Astrocyte of the cerebellum (primary cell): ENCODE measurements at regions not wholly inside any gene's neighbourhood (a gene's known extent, or its start where the extent isn't known, plus 50 kb on each side); places are given as distances from the start of the nearest gene placed in this dataset.

Source experiments
- DNase-seq: peaks from one replicate; pipeline ENCODE4 v3.0.0-alpha.2; 2011; ENCODE audit warnings: low read depth
- H3K4me3 ChIP-seq: 2 replicates; pipeline ENCODE4 v1.5.1; 2011; ENCODE audit warnings: mild to moderate bottlenecking, low read depth, low read length, moderate library complexity
- in situ Hi-C: cut with HindIII; loops from 2 replicates; pipeline ENCODE4 v1.10.0; 2017; ENCODE audit warnings: low sequenced_read_pairs
- TF ChIP-seq, protein P1 (sequence below): IDR thresholded peaks from 2 replicates; pipeline ENCODE4 v1.5.1; 2012; ENCODE audit warnings: low read length, low read depth, moderate library complexity, mild to moderate bottlenecking; ENCODE audit errors: missing control alignments

GRCh38 chr2:35365859-35366258 is 989.7 kb upstream of the CRIM1 start:
- in situ Hi-C loops: no loop called here
- DNase-seq: no peak

DNA sequence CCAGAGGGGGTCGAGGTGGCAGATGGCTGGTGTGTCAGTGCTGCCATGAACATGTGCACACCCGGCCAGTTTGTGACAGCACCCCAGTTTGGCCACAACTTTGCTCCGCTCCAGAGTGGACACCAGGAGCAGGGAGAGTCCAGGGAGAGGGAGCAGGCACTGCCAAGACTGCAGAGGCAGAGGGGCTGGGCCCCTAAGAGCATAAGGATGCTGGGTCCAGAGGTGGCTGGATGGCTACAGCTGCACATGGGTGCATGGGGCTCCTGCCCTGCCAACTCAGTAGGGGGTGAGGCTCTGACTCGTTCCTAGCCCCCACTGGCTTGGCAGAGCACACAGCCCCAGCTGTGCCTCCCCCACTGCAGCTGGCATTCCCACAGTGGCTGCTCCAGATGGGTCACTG is 999.2 kb upstream of the CRIM1 start:
- H3K4me3 ChIP-seq: no peak overlapping the region
- in situ Hi-C loops: no loop called here
- no peak for DNase-seq
- TF ChIP-seq, protein P1, sequence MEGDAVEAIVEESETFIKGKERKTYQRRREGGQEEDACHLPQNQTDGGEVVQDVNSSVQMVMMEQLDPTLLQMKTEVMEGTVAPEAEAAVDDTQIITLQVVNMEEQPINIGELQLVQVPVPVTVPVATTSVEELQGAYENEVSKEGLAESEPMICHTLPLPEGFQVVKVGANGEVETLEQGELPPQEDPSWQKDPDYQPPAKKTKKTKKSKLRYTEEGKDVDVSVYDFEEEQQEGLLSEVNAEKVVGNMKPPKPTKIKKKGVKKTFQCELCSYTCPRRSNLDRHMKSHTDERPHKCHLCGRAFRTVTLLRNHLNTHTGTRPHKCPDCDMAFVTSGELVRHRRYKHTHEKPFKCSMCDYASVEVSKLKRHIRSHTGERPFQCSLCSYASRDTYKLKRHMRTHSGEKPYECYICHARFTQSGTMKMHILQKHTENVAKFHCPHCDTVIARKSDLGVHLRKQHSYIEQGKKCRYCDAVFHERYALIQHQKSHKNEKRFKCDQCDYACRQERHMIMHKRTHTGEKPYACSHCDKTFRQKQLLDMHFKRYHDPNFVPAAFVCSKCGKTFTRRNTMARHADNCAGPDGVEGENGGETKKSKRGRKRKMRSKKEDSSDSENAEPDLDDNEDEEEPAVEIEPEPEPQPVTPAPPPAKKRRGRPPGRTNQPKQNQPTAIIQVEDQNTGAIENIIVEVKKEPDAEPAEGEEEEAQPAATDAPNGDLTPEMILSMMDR: no peak

More at GRCh38 chr2:35365859-35366258, 989.7 kb upstream of the CRIM1 start:
- TF ChIP-seq, protein P1: no peak
- H3K4me3 ChIP-seq: no peak overlapping the region

GRCh38 chr2:35355056-35355455 is 1000.5 kb upstream of the CRIM1 start:
- in situ Hi-C loops: no loop called here
- H3K4me3 ChIP-seq: no peak overlapping the region
- TF ChIP-seq, protein P1: no peak

DNA sequence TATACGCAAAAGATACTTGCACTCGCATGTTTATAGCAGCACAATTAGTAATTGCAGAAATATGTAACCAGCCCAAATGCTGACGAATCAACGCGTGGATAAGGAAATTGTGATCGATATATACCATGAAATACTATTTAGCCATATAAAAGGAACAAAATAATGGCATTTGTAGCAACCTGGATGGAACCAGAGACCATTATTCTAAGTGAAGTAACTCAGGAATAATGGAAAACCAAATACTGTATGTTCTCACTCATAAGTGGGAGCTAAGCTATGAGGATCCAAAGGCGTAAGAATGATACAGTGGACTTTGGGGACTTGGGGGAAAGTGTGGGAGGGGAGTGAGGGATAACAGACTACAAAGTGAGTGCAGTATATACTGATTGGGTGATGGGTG is 1008.0 kb upstream of the CRIM1 start:
- H3K4me3 ChIP-seq: no peak overlapping the region
- in situ Hi-C loops: no loop called here
- TF ChIP-seq, protein P1: no peak
- no peak for DNase-seq

More at GRCh38 chr2:35355056-35355455, 1000.5 kb upstream of the CRIM1 start:
- no peak for DNase-seq

DNA sequence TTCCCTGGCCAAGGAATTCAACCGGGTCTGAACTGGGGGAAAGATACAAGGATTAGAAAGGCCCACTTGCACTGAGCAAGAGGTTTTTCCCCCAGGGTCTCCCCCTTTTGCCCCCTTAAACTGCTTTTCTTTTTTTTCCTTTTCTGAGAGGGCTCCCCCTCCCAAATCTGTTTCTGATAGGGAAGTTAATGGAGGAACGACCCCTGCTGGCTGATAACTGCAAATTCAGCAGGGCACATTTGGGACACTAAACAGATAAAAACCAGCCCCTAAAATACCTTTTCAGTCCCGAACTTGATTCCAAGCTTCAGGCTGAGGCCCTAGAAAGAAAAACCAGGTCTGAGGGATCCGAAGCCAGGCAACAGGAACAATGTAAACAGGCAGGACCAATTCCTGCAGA is 1012.4 kb upstream of the CRIM1 start:
- no peak overlapping the region for H3K4me3 ChIP-seq
- TF ChIP-seq, protein P1: peak; percentile 24
- no peak for DNase-seq
- in situ Hi-C loops: no loop called here

DNA sequence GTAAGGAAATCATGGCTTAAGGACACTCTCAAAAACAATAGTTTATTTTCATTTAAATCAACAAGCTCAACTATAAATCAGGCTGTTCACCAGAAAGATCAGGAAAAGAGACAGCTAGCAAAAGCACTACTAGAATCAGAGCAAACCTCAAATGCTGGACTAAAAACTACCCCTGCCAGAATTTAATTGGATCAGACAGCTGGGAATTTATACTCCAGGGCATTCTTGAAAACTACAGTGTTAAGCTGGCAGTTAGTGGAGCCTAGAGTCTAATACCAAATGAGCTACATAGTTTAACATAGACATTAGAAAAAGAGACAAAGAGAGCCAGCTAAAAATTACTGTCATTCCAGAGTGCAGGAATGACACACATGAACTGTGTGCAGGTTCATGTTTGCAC is 1016.4 kb upstream of the CRIM1 start:
- H3K4me3 ChIP-seq: no peak overlapping the region
- TF ChIP-seq, protein P1: no peak
- DNase-seq: no peak
- in situ Hi-C loops: no loop called here

DNA sequence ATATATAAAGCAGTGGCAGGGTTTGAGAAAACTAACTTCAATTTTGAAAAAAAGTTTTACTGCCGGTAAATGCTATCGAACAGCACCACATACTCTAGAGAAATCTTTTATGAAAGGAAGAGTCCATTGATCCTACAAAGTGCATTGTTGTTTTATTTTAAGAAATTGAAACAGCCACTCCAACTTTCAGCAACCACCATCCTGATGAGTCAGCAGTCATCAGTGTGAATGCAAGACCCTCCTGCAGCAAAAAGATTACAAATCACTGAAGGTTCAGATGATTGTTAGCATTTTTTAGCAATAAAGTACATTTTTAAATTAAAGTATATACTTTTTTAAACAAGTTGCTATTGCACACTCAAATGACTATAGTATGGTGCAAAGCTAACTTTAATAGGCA is 1017.7 kb upstream of the CRIM1 start:
- H3K4me3 ChIP-seq: no peak overlapping the region
- in situ Hi-C loops: no loop called here
- TF ChIP-seq, protein P1: no peak
- DNase-seq: no peak
